Prostate gland (tissue), 1 donor: ENCODE measurements at regions not wholly inside any gene's neighbourhood (a gene's known extent, or its start where the extent isn't known, plus 50 kb on each side); places are given as distances from the start of the nearest gene placed in this dataset.

Source experiments
- POLR2A ChIP-seq: fragments of 450-650 bp; IDR thresholded peaks from one replicate; pipeline ENCODE4 v1.6.1; 2016; ENCODE audit warnings: antibody characterized with exemption, mild to moderate bottlenecking
- POLR2AphosphoS5 ChIP-seq: sonication (generic); formaldehyde crosslinking; IDR thresholded peaks from one replicate; pipeline ENCODE4 v1.6.1; 2017; ENCODE audit warnings: antibody characterized with exemption

DNA sequence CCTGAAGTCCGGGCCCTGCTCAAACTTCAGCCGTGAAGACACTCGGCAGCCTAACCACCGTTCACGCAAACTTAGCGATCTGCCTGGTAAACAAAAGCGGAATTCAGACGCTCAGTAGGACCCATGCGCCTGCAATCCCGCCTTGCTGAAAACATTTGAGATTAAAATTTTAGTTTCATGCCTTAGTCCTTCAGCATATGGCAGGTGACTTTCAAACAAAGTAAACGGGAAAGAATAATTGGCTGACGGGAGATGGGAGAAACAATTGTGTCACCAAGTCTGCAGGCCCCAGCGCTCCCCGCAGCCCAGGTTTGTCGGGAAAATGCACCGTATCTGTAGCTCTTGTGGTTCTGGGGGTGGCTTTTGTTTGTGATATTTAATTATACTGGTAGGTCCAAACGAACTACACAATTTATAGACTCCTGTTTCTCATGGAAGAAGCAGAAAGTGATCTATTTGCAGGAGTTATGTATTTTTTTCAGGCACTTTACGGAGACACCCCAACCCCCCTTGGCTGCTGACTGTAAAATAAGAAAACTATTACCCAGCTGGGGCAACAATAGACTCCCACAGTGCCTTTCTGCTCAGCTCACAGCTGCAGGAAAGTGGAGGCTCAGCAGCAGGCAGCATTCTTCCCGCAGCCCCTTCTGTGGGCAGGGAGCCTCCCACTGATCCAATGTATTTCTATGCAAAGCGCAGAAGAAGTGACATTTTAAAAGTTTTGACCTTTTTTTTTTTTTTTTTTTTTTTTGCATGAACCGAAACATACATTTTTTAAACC is 94.8 kb downstream of the SOX1 start:
- TF ChIP-seq POLR2AphosphoS5, result no peak
- TF ChIP-seq POLR2A, result no peak
